GM12865 (cell line): ENCODE measurements at regions not wholly inside any gene's neighbourhood (a gene's known extent, or its start where the extent isn't known, plus 50 kb on each side); places are given as distances from the start of the nearest gene placed in this dataset.

ENCODE experiments used
- DNase-seq: peaks from one replicate; pipeline ENCODE4 v3.0.0; 2010; ENCODE audit warnings: low read depth
- H3K4me3 ChIP-seq: 2 replicates; pipeline ENCODE4 v1.5.1; 2011; ENCODE audit warnings: mild to moderate bottlenecking, low read depth, low read length, control low read depth
- TF ChIP-seq, protein P1 (sequence below): IDR thresholded peaks from 2 replicates; pipeline ENCODE4 v1.5.1; 2011; ENCODE audit warnings: low read length, control low read depth, low read depth, inconsistent platforms; ENCODE audit not compliant: insufficient read depth; ENCODE audit errors: missing control alignments

DNA sequence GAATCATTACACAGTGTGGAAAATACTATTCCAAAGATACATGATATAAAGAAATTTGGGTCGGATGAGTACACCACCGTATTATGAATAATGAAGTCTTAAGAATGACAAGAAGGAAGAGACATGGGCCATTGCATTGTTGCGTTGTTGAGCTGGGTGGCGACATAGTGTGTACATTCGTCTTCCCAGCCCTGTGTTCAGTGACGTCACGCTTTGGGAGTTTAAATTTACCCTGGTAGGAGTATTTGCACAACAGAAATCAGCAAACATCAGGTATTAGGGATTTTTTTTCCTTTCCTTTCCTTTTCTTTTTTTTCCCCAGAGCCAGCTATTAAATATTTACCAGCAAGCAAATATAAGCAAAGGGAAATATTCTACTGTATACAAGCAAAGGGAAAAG, 347.2 kb upstream of the NETO1 start:
- TF ChIP-seq, protein P1, sequence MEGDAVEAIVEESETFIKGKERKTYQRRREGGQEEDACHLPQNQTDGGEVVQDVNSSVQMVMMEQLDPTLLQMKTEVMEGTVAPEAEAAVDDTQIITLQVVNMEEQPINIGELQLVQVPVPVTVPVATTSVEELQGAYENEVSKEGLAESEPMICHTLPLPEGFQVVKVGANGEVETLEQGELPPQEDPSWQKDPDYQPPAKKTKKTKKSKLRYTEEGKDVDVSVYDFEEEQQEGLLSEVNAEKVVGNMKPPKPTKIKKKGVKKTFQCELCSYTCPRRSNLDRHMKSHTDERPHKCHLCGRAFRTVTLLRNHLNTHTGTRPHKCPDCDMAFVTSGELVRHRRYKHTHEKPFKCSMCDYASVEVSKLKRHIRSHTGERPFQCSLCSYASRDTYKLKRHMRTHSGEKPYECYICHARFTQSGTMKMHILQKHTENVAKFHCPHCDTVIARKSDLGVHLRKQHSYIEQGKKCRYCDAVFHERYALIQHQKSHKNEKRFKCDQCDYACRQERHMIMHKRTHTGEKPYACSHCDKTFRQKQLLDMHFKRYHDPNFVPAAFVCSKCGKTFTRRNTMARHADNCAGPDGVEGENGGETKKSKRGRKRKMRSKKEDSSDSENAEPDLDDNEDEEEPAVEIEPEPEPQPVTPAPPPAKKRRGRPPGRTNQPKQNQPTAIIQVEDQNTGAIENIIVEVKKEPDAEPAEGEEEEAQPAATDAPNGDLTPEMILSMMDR, result no peak
- no peak for DNase-seq
- H3K4me3 ChIP-seq, result no peak overlapping the region

DNA sequence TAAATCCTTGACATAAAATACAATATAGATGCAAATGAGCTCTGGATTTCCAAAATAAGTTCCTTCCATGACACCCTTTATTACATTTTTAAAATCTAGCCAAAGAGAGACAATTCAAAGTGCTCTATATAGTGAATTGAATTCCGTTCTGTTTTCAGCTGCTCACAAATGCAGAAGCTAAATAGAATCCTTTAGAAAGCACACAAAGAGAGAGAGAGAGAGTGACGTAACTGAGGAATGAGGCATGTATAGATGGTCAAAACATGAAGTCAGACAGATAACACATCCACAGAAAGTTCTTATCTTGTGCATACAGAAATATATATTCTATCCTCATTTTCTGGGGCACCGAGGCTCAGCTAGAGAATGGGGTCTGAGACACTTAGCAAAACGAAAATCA, 344.7 kb upstream of the NETO1 start:
- H3K4me3 ChIP-seq, result no peak overlapping the region
- TF ChIP-seq, protein P1, result no peak
- no peak for DNase-seq

DNA sequence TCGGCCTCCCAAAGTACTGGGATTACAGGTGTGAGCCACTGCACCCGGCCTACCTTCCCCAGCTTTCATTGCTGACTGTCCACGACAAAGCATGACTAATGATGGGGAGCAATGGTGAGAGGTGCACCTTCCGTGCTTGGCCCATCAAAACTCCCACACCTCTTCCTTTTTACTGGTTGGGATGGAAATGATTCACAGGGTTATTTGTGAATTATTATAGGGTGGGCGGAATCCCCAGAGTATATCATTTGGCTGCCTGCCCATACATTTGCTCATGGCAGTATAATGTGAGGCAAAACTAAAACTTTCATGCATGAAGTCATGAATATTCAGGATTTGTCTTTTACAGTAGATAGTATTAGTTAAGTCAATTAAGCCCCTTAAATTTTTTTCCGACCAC, 334.2 kb upstream of the NETO1 start:
- TF ChIP-seq, protein P1, result no peak
- DNase-seq, result no peak
- H3K4me3 ChIP-seq, result no peak overlapping the region

DNA sequence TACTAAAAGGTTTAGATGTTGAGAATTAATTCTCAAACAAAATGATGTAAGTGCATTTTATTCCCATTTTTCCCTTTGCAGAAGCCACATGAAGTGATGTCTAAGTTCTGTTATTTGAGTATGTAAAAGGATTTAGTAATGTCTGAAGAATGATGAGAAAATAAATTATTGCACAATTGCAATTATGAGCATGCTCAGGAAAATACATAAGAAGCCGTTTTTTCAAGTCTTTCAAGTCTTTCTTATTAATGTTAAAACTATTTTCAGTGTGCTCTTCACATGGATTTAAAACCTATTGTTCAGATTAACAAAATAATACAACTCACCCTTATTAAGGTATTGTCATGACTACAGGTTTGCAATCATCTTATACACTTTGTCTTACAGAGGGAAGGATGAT, 331.4 kb upstream of the NETO1 start:
- H3K4me3 ChIP-seq, result no peak overlapping the region
- no peak for DNase-seq
- TF ChIP-seq, protein P1, result no peak

DNA sequence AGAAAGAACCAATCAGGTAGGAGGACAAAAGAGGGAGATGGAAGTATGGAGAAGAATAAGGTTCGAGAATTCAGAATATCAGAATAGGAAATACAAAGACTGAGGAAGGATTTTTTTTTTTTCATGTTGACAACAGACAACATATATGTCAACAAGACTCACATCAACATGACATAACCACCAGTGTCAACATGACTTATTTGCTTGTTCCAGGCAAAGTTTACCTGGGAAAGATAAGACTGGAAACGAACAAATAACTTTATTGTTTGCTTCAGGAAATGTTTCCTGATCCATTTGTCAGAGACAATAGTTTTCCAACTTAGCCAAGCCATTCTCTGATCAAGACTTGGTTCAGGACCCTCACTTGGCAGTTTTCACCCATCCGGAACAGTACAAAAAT, 321.9 kb upstream of the NETO1 start:
- TF ChIP-seq, protein P1, result no peak
- no peak for DNase-seq
- no peak overlapping the region for H3K4me3 ChIP-seq

DNA sequence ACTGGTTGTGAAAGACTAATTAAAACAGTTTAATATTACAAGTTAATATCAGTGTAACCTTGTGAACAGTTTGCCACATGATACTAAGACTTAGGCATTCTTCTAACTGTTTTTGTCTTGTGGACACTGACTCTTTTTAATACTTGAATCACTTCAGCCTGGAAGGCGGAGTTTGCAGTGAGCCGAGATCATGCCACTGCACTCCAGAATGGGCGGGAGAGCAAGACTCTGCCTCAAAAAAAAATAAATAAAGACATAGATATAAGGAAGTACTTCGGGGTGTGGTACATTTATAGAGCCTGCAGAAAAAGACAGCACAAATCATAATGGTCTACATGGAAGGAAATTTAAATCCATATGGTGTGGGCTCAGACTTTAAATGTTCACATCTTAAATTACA, 300.4 kb upstream of the NETO1 start:
- TF ChIP-seq, protein P1, result no peak
- no peak overlapping the region for H3K4me3 ChIP-seq
- DNase-seq, result no peak

DNA sequence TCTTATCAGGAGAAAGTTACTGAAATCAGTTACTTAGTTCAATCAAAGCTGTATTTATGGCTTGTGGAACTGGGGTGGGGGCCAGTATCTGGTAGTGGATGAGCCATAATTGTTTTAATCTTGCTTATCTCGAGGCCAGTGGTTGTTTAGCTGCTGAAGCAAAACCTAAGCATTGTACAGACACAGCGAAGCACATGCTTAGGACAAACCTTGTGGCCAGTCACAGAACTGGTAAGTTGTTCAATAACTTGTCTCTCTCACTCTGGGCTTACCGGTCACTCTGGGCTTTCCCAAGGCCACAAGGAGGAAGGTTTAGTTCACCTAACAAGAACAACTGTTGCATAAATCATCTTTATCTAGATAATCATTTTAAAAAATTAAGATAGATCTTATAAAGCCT, 296.6 kb upstream of the NETO1 start:
- TF ChIP-seq, protein P1, result no peak
- no peak overlapping the region for H3K4me3 ChIP-seq
- no peak for DNase-seq
